Heart left ventricle (tissue), 13 donors: ENCODE measurements at regions not wholly inside any gene's neighbourhood (a gene's known extent, or its start where the extent isn't known, plus 50 kb on each side); places are given as distances from the start of the nearest gene placed in this dataset.

Experiments
- POLR2A ChIP-seq, 2 donors: fragments of 450-650 bp; IDR thresholded peaks; one replicate each; pipeline ENCODE4 v1.6.1; 2017; ENCODE audit warnings: antibody characterized with exemption in 2 of 2, mild to moderate bottlenecking in 2 of 2, moderate library complexity in 2 of 2
- TF ChIP-seq, protein P1 (sequence below), 12 donors: fragments of 200-600 bp; sonication (generic) in 4 of 12; IDR thresholded peaks; one replicate each; pipeline versions ENCODE4 v1.5.0 to v1.8.0; 2018 to 2022; ENCODE audit warnings: antibody characterized with exemption in 12 of 12, mild to moderate bottlenecking in 5 of 12
- donor health status: ischemic (EF 13 %, LVEDD 7.1; RV severe dilation, severe dysfunction).
- donor health status: DM: no; HTN: yes; CAD: no.
- donor health status: DM: no; HTN: no; CAD: no.
- donor health status: ischemic (EF 25% LVEDD 6.9; RV normal size, moderate dysfunction).
- donor health status: ischemic (EF 25% LVEDD 5.7; RV mildly dilated, moderate dysfunction).
- donor health status: ischemic (EF 35%, LVEDD 5.7; RV mildly dilated, moderate dysfunction).
- donor health status: nonischemic (EF 11% LVEDD 7.7; RV severe dilation, severe dysfunction).
- donor health status: DM: yes; HTN: yes; CAD: no.
- donor health status: PGD.
- donor health status: ischemic (EF 29% LVEDD 5.4; RV normal size, mild dysfunction).
- donor health status: nonischemic (EF 23%, LVEDD 6.1; RV moderate dilation, normal function).

DNA sequence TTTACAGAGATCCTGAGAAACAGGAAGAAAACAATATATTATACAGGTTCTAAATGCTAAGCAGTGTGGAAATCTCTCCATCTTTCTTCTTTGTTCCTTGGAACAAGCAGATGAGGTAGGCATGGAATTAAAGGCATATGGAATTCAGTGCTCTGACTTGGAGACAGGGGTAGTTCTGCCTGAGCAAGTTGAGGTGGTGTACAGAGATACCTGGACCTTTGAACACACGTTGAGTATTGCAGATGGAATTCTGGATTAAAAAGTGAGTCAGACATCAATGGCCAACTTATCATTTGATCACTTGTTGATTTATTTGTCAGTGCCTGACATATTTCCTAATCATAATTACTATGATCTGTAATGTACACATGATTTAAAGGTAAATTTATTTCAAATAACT lies 293.9 kb upstream of the IRX4 start:
- TF ChIP-seq POLR2A (IDR thresholded peaks at IDR 0.05) = no peak
- TF ChIP-seq, protein P1, sequence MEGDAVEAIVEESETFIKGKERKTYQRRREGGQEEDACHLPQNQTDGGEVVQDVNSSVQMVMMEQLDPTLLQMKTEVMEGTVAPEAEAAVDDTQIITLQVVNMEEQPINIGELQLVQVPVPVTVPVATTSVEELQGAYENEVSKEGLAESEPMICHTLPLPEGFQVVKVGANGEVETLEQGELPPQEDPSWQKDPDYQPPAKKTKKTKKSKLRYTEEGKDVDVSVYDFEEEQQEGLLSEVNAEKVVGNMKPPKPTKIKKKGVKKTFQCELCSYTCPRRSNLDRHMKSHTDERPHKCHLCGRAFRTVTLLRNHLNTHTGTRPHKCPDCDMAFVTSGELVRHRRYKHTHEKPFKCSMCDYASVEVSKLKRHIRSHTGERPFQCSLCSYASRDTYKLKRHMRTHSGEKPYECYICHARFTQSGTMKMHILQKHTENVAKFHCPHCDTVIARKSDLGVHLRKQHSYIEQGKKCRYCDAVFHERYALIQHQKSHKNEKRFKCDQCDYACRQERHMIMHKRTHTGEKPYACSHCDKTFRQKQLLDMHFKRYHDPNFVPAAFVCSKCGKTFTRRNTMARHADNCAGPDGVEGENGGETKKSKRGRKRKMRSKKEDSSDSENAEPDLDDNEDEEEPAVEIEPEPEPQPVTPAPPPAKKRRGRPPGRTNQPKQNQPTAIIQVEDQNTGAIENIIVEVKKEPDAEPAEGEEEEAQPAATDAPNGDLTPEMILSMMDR (IDR thresholded peaks at IDR 0.05) = no peak
